Epithelial cell of esophagus (primary cell): ENCODE measurements at regions not wholly inside any gene's neighbourhood (a gene's known extent, or its start where the extent isn't known, plus 50 kb on each side); places are given as distances from the start of the nearest gene placed in this dataset.

ENCODE experiments used
- DNase-seq: peaks from one replicate; pipeline ENCODE4 v3.0.0; 2010; ENCODE audit warnings: low read depth
- H3K4me3 ChIP-seq: 2 replicates; pipeline ENCODE4 v1.5.1; 2011; ENCODE audit warnings: mild to moderate bottlenecking, low read length, control low read depth
- TF ChIP-seq, protein P1 (sequence below): IDR thresholded peaks from 2 replicates; pipeline ENCODE4 v1.5.1; 2011; ENCODE audit warnings: low read depth, mild to moderate bottlenecking, low read length, control low read depth, inconsistent platforms; ENCODE audit not compliant: insufficient read depth; ENCODE audit errors: missing control alignments

DNA sequence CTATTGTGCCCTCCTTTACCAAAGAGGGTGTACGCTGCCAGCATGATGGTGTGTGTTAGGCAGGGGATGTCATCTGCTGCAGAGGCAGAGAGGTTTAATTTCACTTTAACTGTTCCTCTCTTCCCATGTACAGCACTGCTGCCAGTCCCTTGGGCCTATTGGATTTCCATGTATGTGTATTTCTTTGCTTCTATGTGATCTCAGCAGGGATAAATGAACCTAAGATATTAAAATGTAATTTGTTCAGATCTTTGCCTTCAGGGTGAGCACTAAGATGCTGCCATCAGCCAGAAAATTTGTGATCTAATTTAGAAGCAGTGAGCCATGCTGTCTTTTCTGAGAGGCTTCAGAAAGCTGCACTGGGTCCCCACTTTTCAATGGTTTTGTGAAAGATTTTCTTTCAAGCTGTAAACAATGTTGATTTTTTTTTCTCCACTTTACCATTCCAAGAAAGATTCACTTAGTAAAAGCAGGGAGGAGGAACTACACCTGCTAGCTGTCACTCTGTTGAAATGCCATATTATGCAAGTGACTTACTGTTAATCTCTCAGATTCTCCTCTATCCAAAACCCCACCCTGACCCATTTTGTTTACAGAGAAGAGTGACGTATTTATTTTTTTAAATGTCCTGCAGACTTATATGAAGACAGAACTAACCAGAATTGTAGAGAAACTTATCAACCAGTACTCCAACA, 261.9 kb downstream of the TBL1XR1 start:
- DNase-seq = no peak
- no peak overlapping the region for H3K4me3 ChIP-seq
- TF ChIP-seq, protein P1, sequence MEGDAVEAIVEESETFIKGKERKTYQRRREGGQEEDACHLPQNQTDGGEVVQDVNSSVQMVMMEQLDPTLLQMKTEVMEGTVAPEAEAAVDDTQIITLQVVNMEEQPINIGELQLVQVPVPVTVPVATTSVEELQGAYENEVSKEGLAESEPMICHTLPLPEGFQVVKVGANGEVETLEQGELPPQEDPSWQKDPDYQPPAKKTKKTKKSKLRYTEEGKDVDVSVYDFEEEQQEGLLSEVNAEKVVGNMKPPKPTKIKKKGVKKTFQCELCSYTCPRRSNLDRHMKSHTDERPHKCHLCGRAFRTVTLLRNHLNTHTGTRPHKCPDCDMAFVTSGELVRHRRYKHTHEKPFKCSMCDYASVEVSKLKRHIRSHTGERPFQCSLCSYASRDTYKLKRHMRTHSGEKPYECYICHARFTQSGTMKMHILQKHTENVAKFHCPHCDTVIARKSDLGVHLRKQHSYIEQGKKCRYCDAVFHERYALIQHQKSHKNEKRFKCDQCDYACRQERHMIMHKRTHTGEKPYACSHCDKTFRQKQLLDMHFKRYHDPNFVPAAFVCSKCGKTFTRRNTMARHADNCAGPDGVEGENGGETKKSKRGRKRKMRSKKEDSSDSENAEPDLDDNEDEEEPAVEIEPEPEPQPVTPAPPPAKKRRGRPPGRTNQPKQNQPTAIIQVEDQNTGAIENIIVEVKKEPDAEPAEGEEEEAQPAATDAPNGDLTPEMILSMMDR = no peak

DNA sequence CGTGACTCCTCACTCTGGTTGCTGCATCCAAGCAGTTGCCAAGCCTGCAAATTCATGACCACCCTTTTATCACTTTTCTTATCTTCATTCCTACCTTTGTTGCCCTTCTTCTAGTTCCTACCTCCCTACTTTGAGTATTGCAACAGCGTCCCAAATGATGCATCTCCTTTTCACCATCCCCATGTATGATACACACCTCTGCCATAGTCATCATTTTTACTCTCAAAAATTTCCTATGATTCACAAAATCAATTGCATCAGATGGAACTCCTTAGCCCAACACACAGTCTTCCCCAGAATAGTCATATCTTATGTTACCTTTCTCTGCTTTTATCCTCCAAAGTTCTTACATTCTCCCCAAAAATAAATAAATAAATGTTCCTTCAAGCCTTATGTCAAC, 262.6 kb downstream of the TBL1XR1 start:
- H3K4me3 ChIP-seq = no peak overlapping the region
- TF ChIP-seq, protein P1 = no peak
- peak; percentile 75 for DNase-seq

DNA sequence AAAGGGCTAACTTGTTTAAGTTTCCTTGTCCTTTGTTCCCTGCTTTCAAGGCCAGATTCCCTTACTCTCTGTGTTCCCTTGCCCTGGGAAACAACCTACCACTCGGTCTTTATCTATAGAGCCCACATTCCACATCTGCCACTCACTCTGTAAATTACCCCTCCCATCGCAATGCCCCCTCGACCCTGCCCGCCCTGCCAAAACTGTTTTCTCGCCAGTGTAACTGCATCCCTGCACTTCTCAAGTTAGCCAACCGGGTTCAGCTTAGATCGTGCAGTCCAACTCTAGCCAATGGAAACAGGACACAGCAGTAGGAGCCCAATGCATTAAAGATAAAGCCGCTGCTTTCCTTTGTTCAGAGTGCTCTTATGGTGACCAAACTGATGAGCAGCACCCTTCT, 263.6 kb downstream of the TBL1XR1 start:
- no peak for DNase-seq
- TF ChIP-seq, protein P1 = no peak
- H3K4me3 ChIP-seq = no peak overlapping the region

DNA sequence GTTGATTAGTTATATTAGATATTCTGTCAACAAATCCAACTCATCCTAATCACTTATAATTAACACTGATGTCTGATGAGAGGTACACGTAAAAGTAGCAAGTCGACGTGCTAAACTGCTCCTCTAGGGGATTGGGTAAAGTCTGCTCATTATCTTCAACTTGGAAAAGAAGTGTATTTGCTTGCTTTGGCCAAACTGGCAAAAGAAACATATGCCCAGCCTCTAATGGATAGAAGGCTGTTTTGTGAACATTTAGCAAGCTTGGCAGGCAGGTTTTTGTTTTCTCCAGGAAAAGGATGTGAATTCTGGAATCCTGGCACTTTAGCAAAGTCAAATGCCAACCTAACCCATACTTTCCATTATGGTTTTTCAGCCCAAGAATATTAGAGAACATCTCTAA, 264.8 kb downstream of the TBL1XR1 start:
- H3K4me3 ChIP-seq = no peak overlapping the region
- DNase-seq = no peak
- TF ChIP-seq, protein P1 = no peak

DNA sequence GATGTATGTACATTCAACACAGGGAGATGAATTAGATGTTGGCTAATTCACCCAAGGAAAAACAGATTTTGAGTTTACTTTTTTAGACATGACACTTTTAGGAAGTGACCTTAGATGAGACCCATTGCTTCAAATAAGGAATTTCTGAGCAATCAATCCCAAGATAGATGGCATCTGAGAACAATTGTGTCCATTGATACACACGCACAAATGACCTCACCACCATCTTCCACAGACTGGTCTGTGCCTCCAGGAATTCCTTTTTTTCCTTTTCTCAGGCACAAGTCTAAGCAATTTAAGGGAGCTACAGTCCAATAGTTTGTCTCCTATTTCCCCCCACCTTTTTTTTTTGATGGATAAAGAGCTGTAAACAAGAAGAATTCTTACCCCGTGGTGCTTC, 265.3 kb downstream of the TBL1XR1 start:
- no peak overlapping the region for H3K4me3 ChIP-seq

DNA sequence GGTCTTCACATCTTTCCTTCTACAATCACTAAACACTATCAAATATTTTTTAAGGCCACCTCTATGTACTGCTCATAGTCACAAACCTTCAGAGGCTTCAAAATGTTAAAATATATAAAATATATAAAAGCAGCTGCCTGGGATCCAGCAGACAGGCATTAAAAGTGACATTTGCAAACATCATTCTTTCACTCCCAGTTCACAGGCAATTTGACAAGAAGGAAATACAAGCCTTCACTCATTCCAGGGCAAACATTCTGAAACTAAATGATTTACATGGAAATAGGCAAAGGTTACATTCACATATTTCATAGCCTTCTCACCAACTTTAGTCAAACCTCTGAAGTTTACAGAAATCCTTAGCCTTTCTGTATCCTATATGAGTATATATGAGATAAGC, 266.3 kb downstream of the TBL1XR1 start:
- no peak for DNase-seq
- TF ChIP-seq, protein P1 = no peak
- no peak overlapping the region for H3K4me3 ChIP-seq

More for the DNA sequence above, 265.3 kb downstream of the TBL1XR1 start:
- no peak for DNase-seq
- TF ChIP-seq, protein P1 = no peak

DNA sequence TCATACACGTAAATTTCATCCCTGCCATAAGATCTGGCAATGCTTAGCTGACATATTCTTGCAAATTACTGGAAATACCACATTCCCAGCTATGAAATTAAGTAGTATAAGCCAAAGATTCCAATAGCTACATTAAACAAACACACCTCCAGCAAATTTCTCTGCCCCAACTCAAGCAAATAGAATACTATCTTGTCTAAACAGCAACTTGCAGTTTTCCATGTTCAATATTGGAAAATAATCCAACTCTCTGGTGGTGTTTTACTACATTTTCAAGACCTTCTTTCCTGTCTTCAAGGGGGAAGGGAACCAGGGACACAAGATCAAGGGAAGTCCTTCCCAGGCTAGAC, 268.7 kb downstream of the TBL1XR1 start:
- H3K4me3 ChIP-seq = no peak overlapping the region
- no peak for DNase-seq
- TF ChIP-seq, protein P1 = no peak
